GM18873 (cell line): ENCODE measurements at regions not wholly inside any gene's neighbourhood (a gene's known extent, or its start where the extent isn't known, plus 50 kb on each side); places are given as distances from the start of the nearest gene placed in this dataset.
"Not testable (repeated sequence)": the region's sequence is repeated elsewhere in the genome, so short reads cannot be mapped to it uniquely, and the experiment has no call there.

Source experiments
- ATAC-seq: cut with Tn5 transposase; IDR thresholded peaks from one replicate; pipeline ENCODE4 v1.9.1; 2021; ENCODE audit warnings: mild to moderate bottlenecking, moderate library complexity, moderate number of reproducible peaks; ENCODE audit not compliant: unreplicated experiment, low FRiP score

- no peak for ATAC-seq
Measured at GRCh38 chr20:22931653-22932608, 103.2 kb upstream of the SSTR4 start.

- no peak for ATAC-seq
Measured at GRCh38 chr20:22939181-22939580, 95.9 kb upstream of the SSTR4 start.

GRCh38 chr20:22940350-22940749 lies 94.8 kb upstream of the SSTR4 start:
- no peak for ATAC-seq

GRCh38 chr20:22941550-22941949 lies 93.6 kb upstream of the SSTR4 start:
- no peak for ATAC-seq

DNA sequence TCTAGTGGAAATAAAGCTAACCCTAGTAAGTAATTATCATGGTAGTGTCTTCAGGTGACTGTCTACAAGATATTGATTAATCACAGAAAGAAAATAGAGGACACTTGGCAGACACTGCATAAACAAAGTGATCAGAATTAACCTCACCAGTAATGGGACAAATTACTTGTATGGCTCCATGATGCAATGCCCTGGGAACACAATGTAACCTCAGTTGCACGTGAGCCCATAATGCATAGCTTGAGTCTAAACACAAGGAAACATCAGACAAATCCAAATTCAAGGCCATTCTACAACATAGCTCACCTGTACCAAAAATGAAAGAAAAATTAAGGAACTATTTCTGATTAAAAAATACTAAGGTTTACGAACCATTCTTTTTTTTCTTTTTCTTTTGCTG lies 92.4 kb upstream of the SSTR4 start:
- ATAC-seq = no peak

GRCh38 chr20:22944062-22944461 lies 91.0 kb upstream of the SSTR4 start:
- ATAC-seq = no peak

DNA sequence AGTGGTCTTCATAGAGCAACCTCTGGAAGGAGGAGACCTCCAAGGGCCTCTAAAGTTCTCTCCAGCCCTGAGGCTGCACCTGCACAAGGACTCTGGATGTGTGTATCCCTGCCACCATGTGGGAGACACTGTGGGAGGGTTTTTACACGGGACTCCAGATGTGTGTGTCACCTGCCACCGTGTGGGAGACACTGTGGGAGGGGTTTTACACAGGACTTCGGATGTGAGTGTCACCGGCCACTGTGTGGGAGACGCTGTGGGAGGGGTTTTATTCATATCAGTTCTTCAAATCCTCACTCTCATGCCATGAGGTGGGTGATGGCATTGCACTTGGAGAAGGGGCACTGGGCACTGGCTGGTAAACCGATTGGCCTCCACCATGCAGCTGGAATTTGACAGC lies 90.2 kb upstream of the SSTR4 start:
- ATAC-seq = no peak

DNA sequence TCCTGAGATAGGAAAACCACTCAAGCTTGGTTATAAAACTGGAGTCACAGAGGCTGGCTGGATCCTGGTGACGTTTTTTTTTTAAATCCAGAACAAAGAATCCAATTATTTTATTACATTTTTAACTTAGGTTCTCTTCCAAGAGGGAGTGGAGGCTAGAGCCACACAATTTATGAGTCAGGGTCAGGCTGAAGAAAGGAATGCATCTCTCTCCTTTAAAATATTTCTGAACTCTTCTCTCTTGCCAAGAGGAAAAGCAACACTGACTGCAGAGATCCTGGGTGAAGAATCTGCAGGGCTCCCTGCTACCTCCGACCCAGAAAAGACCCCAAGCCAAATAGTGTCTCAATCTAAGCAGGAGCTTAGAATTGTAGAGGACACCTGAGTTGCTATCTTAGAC lies 88.5 kb upstream of the SSTR4 start:
- ATAC-seq = no peak

- no peak for ATAC-seq
Measured at GRCh38 chr20:22949331-22950109, 85.6 kb upstream of the SSTR4 start.

DNA sequence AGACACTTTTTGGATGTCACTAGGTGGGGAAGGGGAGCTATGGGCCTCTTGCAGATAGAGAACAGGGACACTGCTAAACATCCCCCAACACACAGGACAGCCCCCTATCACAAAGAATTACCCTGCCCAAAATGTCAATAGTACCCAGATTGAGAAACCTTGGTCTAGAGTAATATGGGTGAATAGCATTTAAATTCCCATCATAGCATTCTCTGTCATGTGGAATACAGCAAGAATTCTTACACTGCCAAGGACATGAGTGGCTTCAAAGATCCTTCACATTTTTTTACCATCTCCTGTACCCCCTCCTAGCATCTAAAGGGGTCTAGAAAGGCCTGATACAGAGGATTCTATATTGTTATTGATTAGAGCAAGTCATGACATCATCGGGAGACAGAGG lies 83.1 kb upstream of the SSTR4 start:
- ATAC-seq = no peak

DNA sequence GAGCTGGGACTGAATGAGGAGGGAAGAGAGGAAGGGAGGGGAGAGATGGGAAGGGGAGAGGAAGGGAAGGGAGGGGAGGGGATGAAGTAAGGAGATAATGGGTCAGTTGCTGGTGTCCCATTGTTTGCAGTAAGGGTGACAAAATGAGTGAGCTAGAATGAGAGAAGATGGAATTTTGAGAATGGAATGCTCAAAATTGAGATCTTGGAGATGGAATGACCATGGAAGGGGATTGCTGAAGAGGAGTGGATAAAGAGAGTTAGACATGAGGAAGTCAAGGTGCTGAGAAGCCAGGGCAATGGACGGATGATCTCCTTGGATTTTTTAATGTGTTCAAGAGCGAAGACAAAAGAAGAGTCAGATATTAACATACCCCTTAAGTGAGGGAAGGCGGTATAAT lies 80.5 kb upstream of the SSTR4 start:
- no peak for ATAC-seq

DNA sequence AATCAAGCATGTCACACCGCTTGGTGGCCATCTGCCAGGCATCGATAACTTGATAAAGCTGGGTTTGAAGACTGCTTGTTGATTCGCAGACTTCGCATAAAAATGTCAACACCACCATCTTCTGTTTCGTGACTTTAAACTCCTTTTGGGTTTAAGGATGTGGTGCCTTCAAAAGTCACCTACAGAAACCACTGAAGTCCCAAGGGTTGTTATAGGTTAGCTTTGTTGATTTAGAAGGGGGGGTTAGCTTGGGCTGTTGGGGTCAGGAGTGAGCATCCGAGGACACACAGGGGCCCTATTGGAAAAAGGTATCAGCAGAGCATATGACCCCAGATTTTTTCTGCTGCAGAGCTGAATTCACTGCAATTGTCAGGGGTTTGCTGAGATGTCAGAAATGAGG lies 76.7 kb upstream of the SSTR4 start:
- ATAC-seq = no peak

- ATAC-seq = no peak
Measured at GRCh38 chr20:22962567-22963439, 72.3 kb upstream of the SSTR4 start.

GRCh38 chr20:22963581-22963980 lies 71.5 kb upstream of the SSTR4 start:
- no peak for ATAC-seq

- ATAC-seq = no peak
Measured at GRCh38 chr20:22966787-22967464, 68.2 kb upstream of the SSTR4 start.

- ATAC-seq = not testable (repeated sequence)
Measured at GRCh38 chr20:22967706-22968105, 67.4 kb upstream of the SSTR4 start.

DNA sequence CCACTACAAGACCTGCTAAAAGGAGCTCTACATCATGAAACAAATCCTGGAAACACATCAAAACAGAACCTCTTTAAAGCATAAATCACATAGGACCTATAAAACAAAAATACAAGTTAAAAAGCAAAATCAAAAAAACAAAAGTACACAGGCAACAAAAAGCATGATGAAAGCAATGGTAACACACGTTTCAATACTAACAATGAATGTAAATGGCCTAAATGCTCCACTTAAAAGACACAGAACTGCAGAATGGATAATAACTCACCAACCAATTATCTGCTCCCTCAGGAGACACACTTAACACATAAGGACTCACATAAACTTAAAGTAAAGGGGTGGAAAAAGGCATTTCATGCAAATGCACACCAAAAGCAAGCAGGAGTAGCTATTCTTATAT lies 66.1 kb upstream of the SSTR4 start:
- ATAC-seq = not testable (repeated sequence)

GRCh38 chr20:22971077-22971476 lies 64.0 kb upstream of the SSTR4 start:
- not testable (repeated sequence) for ATAC-seq

DNA sequence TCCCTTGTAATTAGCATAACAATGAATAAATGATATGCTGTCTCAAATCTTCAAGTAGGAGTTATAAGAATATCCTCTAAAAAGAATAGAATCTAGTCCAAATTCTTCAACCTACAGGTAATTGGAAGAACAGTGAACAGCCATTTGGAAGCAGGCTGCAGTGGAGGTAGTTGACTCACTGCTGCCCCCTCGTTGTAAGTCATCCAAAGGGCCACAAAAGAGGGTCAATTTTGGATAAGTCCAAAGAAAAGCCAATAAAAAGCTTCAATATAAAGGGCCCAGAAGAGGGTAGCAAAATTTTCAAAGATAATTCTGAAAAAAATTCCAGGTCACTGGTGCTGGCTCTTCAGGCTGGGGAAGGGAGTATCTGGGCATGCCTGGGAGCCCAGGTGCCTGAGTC lies 60.8 kb upstream of the SSTR4 start:
- ATAC-seq = no peak
